ENCODE measurements at regions not wholly inside any gene's neighbourhood (a gene's known extent, or its start where the extent isn't known, plus 50 kb on each side); places are given as distances from the start of the nearest gene placed in this dataset.

DNA sequence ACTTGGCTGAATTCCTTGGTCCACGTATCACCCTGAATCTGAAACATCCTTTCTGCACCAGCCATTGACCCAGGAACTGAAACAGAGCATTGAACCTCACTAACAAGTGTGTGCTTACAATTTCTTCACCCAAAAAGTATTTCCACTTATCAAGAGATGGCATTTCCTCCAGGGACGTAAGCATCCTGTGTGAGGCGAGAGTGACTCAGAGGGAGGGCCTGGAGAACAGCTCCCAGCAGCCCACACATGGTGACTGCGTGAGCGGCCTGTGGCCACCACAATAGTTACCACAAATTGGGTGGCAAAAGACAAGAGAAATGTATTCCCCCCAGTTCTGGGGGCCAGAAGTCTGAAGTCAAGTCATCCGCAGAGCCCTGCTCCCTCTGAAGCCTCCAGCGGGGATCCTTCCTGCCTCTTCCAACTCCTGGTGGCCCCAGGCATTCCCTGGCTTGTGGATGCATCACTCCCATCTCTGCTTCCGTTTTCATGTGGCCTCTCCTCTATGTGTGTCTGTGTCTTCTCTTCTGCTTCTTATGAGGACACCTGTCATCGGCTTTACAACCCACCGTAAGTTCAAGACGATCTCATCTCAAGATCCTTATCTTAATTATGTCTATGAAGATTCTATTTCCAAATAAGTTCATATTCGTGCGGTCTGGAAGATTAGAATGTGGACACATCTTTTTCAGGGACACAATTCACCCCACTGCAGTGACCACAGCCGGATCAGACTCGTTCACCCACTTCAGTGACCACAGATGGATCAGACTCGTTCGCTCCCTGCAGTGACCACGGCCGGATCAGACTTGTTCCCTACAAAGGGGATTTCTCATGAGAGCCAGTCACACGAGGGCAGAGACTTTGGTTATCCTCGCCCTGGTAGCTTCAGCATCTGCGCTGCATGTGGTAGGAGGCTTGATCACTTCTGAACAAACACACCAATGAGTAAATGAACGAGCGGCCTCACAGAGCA, 122.6 kb upstream of the FOXF1 start:
- TF ChIP-seq, protein P1, sequence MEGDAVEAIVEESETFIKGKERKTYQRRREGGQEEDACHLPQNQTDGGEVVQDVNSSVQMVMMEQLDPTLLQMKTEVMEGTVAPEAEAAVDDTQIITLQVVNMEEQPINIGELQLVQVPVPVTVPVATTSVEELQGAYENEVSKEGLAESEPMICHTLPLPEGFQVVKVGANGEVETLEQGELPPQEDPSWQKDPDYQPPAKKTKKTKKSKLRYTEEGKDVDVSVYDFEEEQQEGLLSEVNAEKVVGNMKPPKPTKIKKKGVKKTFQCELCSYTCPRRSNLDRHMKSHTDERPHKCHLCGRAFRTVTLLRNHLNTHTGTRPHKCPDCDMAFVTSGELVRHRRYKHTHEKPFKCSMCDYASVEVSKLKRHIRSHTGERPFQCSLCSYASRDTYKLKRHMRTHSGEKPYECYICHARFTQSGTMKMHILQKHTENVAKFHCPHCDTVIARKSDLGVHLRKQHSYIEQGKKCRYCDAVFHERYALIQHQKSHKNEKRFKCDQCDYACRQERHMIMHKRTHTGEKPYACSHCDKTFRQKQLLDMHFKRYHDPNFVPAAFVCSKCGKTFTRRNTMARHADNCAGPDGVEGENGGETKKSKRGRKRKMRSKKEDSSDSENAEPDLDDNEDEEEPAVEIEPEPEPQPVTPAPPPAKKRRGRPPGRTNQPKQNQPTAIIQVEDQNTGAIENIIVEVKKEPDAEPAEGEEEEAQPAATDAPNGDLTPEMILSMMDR (IDR thresholded peaks at IDR 0.05): no peak
- TF ChIP-seq POLR2A (IDR thresholded peaks at IDR 0.05): no peak
- no peak for TF ChIP-seq EP300 (IDR thresholded peaks at IDR 0.05)
- no peak for TF ChIP-seq POLR2AphosphoS5 (IDR thresholded peaks at IDR 0.05)
- no peak overlapping the region for H3K4me3 ChIP-seq
- 77 to 82% methylated on average over 24 of the region's 24 CpGs for WGBS, 2 donors
- no peaks in the 10 kb centered on the region for H3K36me3 ChIP-seq
- H3K9me3 ChIP-seq: no peaks in the 10 kb centered on the region
- H3K27ac ChIP-seq: no peak overlapping the region
- intact Hi-C loops (cut with DNase I): no loop called here
- DNase-seq: no peak
- no peaks in the 10 kb centered on the region for H3K27me3 ChIP-seq
- peaks cover 0 to 9% (median 2%) of the 10 kb centered on the region in 4 donors for H3K4me1 ChIP-seq

DNA sequence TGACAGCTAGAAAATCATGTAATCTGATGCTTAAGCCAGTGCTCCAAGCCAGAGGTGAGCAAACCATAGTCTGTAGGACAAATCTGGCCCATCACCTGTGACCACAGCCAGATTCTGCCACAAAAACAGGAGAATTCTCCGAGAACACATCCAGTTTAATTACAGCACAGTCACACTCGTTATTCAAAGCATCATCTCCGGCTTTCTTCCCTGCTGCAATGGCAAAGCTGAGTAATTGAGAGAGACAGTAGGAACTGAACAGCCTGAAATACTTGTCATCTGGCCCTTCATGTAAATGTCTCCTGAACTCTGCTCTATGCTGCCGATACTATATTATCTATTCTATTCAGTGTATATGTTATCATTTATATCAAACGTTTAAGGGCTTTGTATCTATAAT, 121.4 kb upstream of the FOXF1 start:
- Histone ChIP-seq H3K27ac (no peak overlapping the region), H3K36me3 (no peaks in the 10 kb centered on the region), H3K4me1 (peaks cover 0 to 6% (median 2%) of the 10 kb centered on the region in 4 donors), H3K4me3 (no peak overlapping the region), H3K27me3 (no peaks in the 10 kb centered on the region), H3K9me3 (no peaks in the 10 kb centered on the region)
- TF ChIP-seq EP300 (IDR thresholded peaks at IDR 0.05) (no peak), POLR2AphosphoS5 (IDR thresholded peaks at IDR 0.05) (no peak), POLR2A (IDR thresholded peaks at IDR 0.05) (no peak)
- TF ChIP-seq, protein P1 (IDR thresholded peaks at IDR 0.05): no peak
- intact Hi-C loops (cut with DNase I): no loop called here
- WGBS, 2 donors: 73 to 77% methylated on average over 5 of the region's 5 CpGs
- DNase-seq: no peak

DNA sequence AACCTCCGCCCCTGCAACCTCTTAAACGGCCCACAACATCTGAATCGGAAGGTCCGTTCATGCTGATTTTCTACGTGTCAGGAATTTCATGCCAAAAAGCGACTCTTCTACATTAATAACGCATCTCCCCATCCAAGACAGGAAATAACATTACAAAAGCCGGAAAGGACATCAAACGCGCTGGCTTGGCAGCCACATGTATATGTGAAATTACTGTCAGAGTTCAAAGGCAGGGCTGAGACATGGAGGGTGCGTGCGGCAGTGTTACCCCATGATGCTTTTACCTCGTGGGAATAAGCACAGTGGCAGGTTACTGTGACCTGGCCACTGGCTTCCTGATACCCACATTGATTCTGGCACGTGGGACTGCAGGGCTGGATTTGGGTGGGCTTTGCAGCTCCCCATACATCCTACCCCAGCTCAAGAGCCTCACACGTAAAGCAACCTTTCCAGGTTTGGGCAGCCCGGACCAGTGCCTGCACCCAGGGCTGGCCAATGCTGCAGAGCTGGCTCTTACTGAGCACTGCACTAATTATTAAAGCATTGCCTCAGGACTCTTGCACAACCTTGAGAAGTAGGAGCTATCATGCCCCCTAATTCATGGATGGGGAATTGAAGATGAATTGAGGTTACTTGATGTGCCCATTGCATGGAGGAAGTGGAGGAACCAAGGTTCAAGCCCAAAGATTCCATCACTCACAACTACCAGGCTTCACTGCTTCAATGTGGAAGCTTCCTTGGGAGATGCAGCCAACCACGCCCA, 120.6 kb upstream of the FOXF1 start:
- Histone ChIP-seq H3K27me3 (no peaks in the 10 kb centered on the region), H3K4me1 (no peaks in the 10 kb centered on the region), H3K27ac (no peak overlapping the region), H3K9me3 (no peaks in the 10 kb centered on the region), H3K36me3 (no peaks in the 10 kb centered on the region), H3K4me3 (no peak overlapping the region)
- TF ChIP-seq EP300 (IDR thresholded peaks at IDR 0.05) (no peak), POLR2A (IDR thresholded peaks at IDR 0.05) (no peak), POLR2AphosphoS5 (IDR thresholded peaks at IDR 0.05) (no peak)
- TF ChIP-seq, protein P1 (IDR thresholded peaks at IDR 0.05): no peak
- WGBS, 2 donors: 73 to 80% methylated on average over 17 of the region's 17 CpGs
- no peak for DNase-seq
- intact Hi-C loops (cut with DNase I): no loop called here

DNA sequence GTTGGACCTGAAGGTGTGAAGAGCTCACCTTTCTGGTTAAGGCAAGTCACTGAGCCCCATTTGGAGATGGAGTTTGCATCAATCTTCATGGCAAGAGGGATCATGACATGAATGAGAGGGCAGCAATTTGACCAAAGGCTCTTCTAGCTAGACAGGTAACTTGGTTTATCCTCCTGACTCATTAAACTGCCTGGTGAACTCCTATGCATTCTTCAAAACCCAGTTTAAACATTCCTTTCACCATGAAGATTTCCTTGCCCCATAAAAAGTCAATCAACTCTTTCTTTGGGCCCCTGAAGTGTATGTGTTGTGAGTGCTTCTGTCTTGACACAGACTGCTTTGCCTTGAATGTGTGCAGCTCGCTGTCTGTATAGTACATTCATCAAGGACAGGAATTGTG, 120.0 kb upstream of the FOXF1 start:
- H3K27ac ChIP-seq: no peak overlapping the region
- DNase-seq: no peak
- H3K4me1 ChIP-seq: peaks cover 0 to 2% (median 1%) of the 10 kb centered on the region in 4 donors
- H3K9me3 ChIP-seq: no peaks in the 10 kb centered on the region
- no peak overlapping the region for H3K4me3 ChIP-seq
- no peaks in the 10 kb centered on the region for H3K36me3 ChIP-seq
- 93 to 94% methylated on average over 1 of the region's 1 CpG for WGBS, 2 donors
- intact Hi-C loops (cut with DNase I): no loop called here
- no peak for TF ChIP-seq EP300 (IDR thresholded peaks at IDR 0.05)
- TF ChIP-seq POLR2AphosphoS5 (IDR thresholded peaks at IDR 0.05): no peak
- no peak for TF ChIP-seq POLR2A (IDR thresholded peaks at IDR 0.05)
- TF ChIP-seq, protein P1 (IDR thresholded peaks at IDR 0.05): no peak
- H3K27me3 ChIP-seq: no peaks in the 10 kb centered on the region

Data from sigmoid colon (tissue), 6 donors.